ENCODE measurements at regions not wholly inside any gene's neighbourhood (a gene's known extent, or its start where the extent isn't known, plus 50 kb on each side); places are given as distances from the start of the nearest gene placed in this dataset.

DNA sequence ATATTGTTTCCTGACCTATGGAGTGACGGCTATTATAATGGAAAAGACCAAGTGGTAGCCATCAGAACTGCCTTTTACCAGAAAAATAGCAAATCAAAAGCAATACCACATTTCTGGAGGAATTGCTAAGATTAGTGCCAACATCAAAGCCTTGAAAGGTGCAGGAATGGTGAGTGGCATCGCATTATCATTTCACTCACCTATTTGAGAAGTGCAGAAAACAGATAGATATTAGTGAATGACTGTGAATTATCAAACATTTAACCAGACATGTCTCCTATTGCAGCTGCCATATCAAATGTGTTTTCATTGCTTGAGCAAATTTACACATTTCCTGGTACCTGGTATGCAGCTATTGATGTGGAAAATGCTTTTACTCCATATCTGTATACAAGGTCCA is 1638.1 kb upstream of the PABPC4L start:
- Histone ChIP-seq H3K4me3 (no peak overlapping the region), H3K9me3 (ENCODE audit: insufficient read depth, low read depth) (no peaks in the 10 kb centered on the region), H3K4me1 (replicated peaks; ENCODE audit: insufficient read depth) (no peaks in the 10 kb centered on the region), H3F3A (ENCODE audit: insufficient read depth, low read depth) (no peaks in the 10 kb centered on the region), H3K9me2 (ENCODE audit: insufficient read depth) (no peaks in the 10 kb centered on the region), H3K36me3 (ENCODE audit: low read depth) (no peaks in the 10 kb centered on the region), H3K27me3 (ENCODE audit: insufficient read depth, low read depth) (no peaks in the 10 kb centered on the region), H4K20me1 (ENCODE audit: insufficient read depth) (no peaks in the 10 kb centered on the region), H3K27ac (no peak overlapping the region), H3K79me2 (ENCODE audit: low read depth) (no peaks in the 10 kb centered on the region), H2AFZ (no peak overlapping the region), H3K4me2 (no peak overlapping the region)
- CTCF ChIA-PET: no interaction called here
- POLR2A ChIA-PET (ENCODE audit: unreplicated experiment): no interaction called here
- TF ChIP-seq EZH2 (IDR thresholded peaks at IDR 0.05; ENCODE audit: low read depth): no peak
- TF ChIP-seq, protein P1, sequence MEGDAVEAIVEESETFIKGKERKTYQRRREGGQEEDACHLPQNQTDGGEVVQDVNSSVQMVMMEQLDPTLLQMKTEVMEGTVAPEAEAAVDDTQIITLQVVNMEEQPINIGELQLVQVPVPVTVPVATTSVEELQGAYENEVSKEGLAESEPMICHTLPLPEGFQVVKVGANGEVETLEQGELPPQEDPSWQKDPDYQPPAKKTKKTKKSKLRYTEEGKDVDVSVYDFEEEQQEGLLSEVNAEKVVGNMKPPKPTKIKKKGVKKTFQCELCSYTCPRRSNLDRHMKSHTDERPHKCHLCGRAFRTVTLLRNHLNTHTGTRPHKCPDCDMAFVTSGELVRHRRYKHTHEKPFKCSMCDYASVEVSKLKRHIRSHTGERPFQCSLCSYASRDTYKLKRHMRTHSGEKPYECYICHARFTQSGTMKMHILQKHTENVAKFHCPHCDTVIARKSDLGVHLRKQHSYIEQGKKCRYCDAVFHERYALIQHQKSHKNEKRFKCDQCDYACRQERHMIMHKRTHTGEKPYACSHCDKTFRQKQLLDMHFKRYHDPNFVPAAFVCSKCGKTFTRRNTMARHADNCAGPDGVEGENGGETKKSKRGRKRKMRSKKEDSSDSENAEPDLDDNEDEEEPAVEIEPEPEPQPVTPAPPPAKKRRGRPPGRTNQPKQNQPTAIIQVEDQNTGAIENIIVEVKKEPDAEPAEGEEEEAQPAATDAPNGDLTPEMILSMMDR (conservative IDR thresholded peaks at IDR 0.05): no peak
- intact Hi-C loops (cut with micrococcal nuclease; ENCODE audit: unreplicated experiment): no loop called here
- BruUV-seq (replicated peaks): no TSS peak
- DNase-seq: no peak

DNA sequence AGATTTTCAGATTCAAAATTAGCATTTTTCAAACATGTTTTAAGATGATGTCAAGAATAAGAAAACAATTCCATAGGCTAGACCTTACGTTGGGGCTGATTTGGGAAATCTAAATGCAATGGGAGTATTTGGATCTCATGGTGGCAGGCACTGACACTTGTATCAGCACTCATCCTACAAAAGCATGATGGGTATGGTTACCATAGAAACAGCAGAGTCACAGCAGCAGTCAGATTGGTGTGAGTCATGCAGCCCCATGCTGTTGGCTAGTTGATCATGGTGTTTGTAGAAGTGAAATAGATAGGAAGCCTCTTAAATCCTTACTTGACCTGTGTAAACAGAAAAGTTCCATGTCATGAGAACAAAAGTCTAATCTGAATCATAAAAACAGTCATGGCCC is 1637.3 kb upstream of the PABPC4L start:
- ChIA-PET CTCF (no interaction called here), POLR2A (ENCODE audit: unreplicated experiment) (no interaction called here)
- no peaks in the 10 kb centered on the region for H3F3A ChIP-seq (ENCODE audit: insufficient read depth, low read depth)
- H2AFZ ChIP-seq: no peak overlapping the region
- intact Hi-C loops (cut with micrococcal nuclease; ENCODE audit: unreplicated experiment): no loop called here
- no peaks in the 10 kb centered on the region for H3K4me1 ChIP-seq (replicated peaks; ENCODE audit: insufficient read depth)
- H3K9me3 ChIP-seq (ENCODE audit: insufficient read depth, low read depth): no peaks in the 10 kb centered on the region
- no peaks in the 10 kb centered on the region for H3K79me2 ChIP-seq (ENCODE audit: low read depth)
- no peak overlapping the region for H3K4me3 ChIP-seq
- H3K36me3 ChIP-seq (ENCODE audit: low read depth): no peaks in the 10 kb centered on the region
- H3K27ac ChIP-seq: no peak overlapping the region
- no peaks in the 10 kb centered on the region for H3K9me2 ChIP-seq (ENCODE audit: insufficient read depth)
- no TSS peak for BruUV-seq (replicated peaks)
- H4K20me1 ChIP-seq (ENCODE audit: insufficient read depth): no peaks in the 10 kb centered on the region
- peak in 1 of 2 experiments; percentile 35 for DNase-seq
- no peaks in the 10 kb centered on the region for H3K27me3 ChIP-seq (ENCODE audit: insufficient read depth, low read depth)
- H3K4me2 ChIP-seq: no peak overlapping the region
- no peak for TF ChIP-seq EZH2 (IDR thresholded peaks at IDR 0.05; ENCODE audit: low read depth)
- TF ChIP-seq, protein P1 (conservative IDR thresholded peaks at IDR 0.05): no peak

DNA sequence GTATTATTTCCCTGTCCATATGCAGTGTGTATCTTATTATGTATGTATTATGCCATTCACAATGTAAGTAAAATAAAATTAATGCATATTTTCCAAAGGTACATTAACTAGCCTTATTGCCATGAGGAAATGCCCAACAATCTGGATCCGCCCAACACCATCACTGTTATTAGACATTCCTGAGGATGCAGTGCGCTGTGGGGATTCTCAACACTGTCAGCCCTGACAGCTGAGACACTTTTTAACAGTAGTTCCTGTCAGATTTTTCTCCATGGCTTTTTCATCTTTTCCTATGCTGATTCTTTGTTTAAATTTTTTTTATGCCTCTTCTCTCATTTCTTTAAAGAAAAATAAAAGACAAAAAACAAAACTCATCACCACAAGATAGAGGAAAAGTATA is 1632.9 kb upstream of the PABPC4L start:
- no peaks in the 10 kb centered on the region for H4K20me1 ChIP-seq (ENCODE audit: insufficient read depth)
- no peaks in the 10 kb centered on the region for H3K9me3 ChIP-seq (ENCODE audit: insufficient read depth, low read depth)
- no peak overlapping the region for H2AFZ ChIP-seq
- no TSS peak for BruUV-seq (replicated peaks)
- no peaks in the 10 kb centered on the region for H3K27me3 ChIP-seq (ENCODE audit: insufficient read depth, low read depth)
- H3K27ac ChIP-seq: no peak overlapping the region
- no peaks in the 10 kb centered on the region for H3K9me2 ChIP-seq (ENCODE audit: insufficient read depth)
- POLR2A ChIA-PET (ENCODE audit: unreplicated experiment): no interaction called here
- H3K4me1 ChIP-seq (replicated peaks; ENCODE audit: insufficient read depth): no peaks in the 10 kb centered on the region
- TF ChIP-seq, protein P1 (conservative IDR thresholded peaks at IDR 0.05): no peak
- no peak for TF ChIP-seq EZH2 (IDR thresholded peaks at IDR 0.05; ENCODE audit: low read depth)
- no peaks in the 10 kb centered on the region for H3F3A ChIP-seq (ENCODE audit: insufficient read depth, low read depth)
- no peak for DNase-seq
- no peak overlapping the region for H3K4me2 ChIP-seq
- CTCF ChIA-PET: no interaction called here
- H3K4me3 ChIP-seq: no peak overlapping the region
- intact Hi-C loops (cut with micrococcal nuclease; ENCODE audit: unreplicated experiment): no loop called here
- no peaks in the 10 kb centered on the region for H3K36me3 ChIP-seq (ENCODE audit: low read depth)
- H3K79me2 ChIP-seq (ENCODE audit: low read depth): no peaks in the 10 kb centered on the region

All from PC-9 (cell line).